K562 (cell line): ENCODE measurements at regions not wholly inside any gene's neighbourhood (a gene's known extent, or its start where the extent isn't known, plus 50 kb on each side); places are given as distances from the start of the nearest gene placed in this dataset.
A peak's percentile ranks its signal among the peaks of the same experiment; 100 is the strongest.

Experiments
- ATAC-seq: fragments of 200-7000 bp; cut with Tn5 transposase; 3 replicates; pipeline ENCODE4 v1.9.1; 2020; ENCODE audit warnings: moderate library complexity
- BruUV-seq: library from RNA; stranded (reverse); fragments of 400-500 nt; replicated peaks from 2 replicates; lab custom pipeline; 2021; lab: Mats Ljungman, UMichigan
- CTCF ChIA-PET: fragments of 300-600 bp; formaldehyde crosslinking; extraction: SDS; loops from one replicate; lab custom pipeline; 2021; ENCODE audit warnings: low intra/inter-chr PET ratio; lab: Yijun Ruan, JAX
- POLR2A ChIA-PET: fragments of 300-600, 350-650 bp; sonication (Branson Sonifier 250); formaldehyde crosslinking; extraction: SDS; loops from one replicate; lab custom pipeline; 2021; ENCODE audit warnings: antibody characterized with exemption, inconsistent platforms; lab: Yijun Ruan, JAX
- DNase-seq, 4 experiments: peaks; one replicate each; pipeline versions ENCODE4 v3.0.0 to v3.0.0-alpha.2; 2011 to 2018; ENCODE audit warnings: low spot score in 3 of 4, mixed read lengths in 3 of 4; ENCODE audit errors: extremely low read depth in 1 of 4
- FAIRE-seq: peaks from 2 replicates; lab custom pipeline; 2011; peaks lifted over from hg19 to GRCh38; lab: Jason Lieb, UNC
- H2AFZ ChIP-seq: 2 replicates; pipeline ENCODE4 v1.6.0; 2011; ENCODE audit warnings: low read depth, low read length, control low read depth, inconsistent platforms
- H3K27ac ChIP-seq: fragments of 200-600 bp; 3 replicates; pipeline ENCODE4 v1.8.0; 2011; ENCODE audit warnings: low read depth, mild to moderate bottlenecking, control low read depth, inconsistent platforms, low read length, moderate library complexity, mixed read lengths; ENCODE audit errors: extremely low read depth
- H3K27me3 ChIP-seq, 2 experiments: fragments of 300-600 bp in 1 of 2; 2 replicates in 1 of 2; 3 replicates in 1 of 2; pipeline versions ENCODE4 v1.6.0 to v1.8.0; 2011; ENCODE audit warnings: inconsistent platforms in 2 of 2, low read length in 2 of 2, mild to moderate bottlenecking in 1 of 2, mixed read lengths in 1 of 2, moderate library complexity in 1 of 2; ENCODE audit not compliant: control insufficient read depth in 2 of 2, insufficient read depth in 2 of 2
- H3K36me3 ChIP-seq: fragments of 300-600 bp; 3 replicates; pipeline ENCODE4 v1.8.0; 2011; ENCODE audit warnings: mild to moderate bottlenecking, low read length, inconsistent platforms; ENCODE audit not compliant: control insufficient read depth, insufficient read depth
- H3K4me1 ChIP-seq, 2 experiments: fragments of 200-600 bp in 1 of 2; replicated peaks in 1 of 2; 2 replicates in 1 of 2; 3 replicates in 1 of 2; pipeline versions ENCODE4 v1.5.1 to v1.8.0; 2011; ENCODE audit warnings: inconsistent platforms in 2 of 2, low read length in 2 of 2, mild to moderate bottlenecking in 1 of 2, mixed read lengths in 1 of 2, moderate library complexity in 1 of 2; ENCODE audit not compliant: control insufficient read depth in 2 of 2, insufficient read depth in 2 of 2
- H3K4me2 ChIP-seq: 2 replicates; pipeline ENCODE4 v1.6.1; 2011; ENCODE audit warnings: low read length, control low read depth, inconsistent platforms, mixed read lengths; ENCODE audit not compliant: insufficient read depth
- H3K4me3 ChIP-seq: fragments of 200-600 bp; sonication (generic), shearing (Covaris generic); 2 replicates; pipeline ENCODE4 v1.5.1; 2016; ENCODE audit warnings: control low read depth, inconsistent platforms
- H3K79me2 ChIP-seq: fragments of 200-600 bp; 3 replicates; pipeline ENCODE4 v1.8.0; 2011; ENCODE audit warnings: low read length, inconsistent platforms; ENCODE audit not compliant: control insufficient read depth, insufficient read depth
- H3K9ac ChIP-seq, 2 experiments: 2 replicates each; pipeline versions ENCODE4 v1.6.0 to v1.6.1; 2011; ENCODE audit warnings: low read depth in 2 of 2, low read length in 2 of 2, control low read depth in 1 of 2, inconsistent platforms in 1 of 2, mild to moderate bottlenecking in 1 of 2, mixed read lengths in 1 of 2; ENCODE audit not compliant: insufficient read depth in 1 of 2
- H3K9me1 ChIP-seq: one replicate; pipeline ENCODE4 v1.6.0; 2011; ENCODE audit warnings: inconsistent platforms, mild to moderate bottlenecking, low read length, moderate library complexity; ENCODE audit not compliant: control insufficient read depth, insufficient read depth
- H3K9me3 ChIP-seq: replicated peaks from 2 replicates; pipeline ENCODE4 v1.5.1; 2011; ENCODE audit warnings: low read depth, low read length, inconsistent platforms; ENCODE audit not compliant: control insufficient read depth, insufficient read depth
- H4K20me1 ChIP-seq: replicated peaks from 2 replicates; pipeline ENCODE4 v1.6.1; 2011; ENCODE audit warnings: low read length, inconsistent platforms, mixed read lengths; ENCODE audit not compliant: control insufficient read depth, insufficient read depth
- AFF1 ChIP-seq, 2 experiments: fragments of 450-650 bp; IDR thresholded peaks; 2 replicates each; pipeline ENCODE4 v1.6.1; 2018; ENCODE audit warnings: mild to moderate bottlenecking in 2 of 2, low read depth in 1 of 2; ENCODE audit not compliant: partially characterized antibody in 2 of 2
- BHLHE40 ChIP-seq: IDR thresholded peaks from 2 replicates; pipeline ENCODE4 v1.6.1; 2011; ENCODE audit warnings: low read length, improper control_type of control experiment
- NRF1 ChIP-seq, 2 experiments: fragments of 450-650 bp; IDR thresholded peaks in 1 of 2; conservative IDR thresholded peaks in 1 of 2; 2 replicates each; pipeline ENCODE4 v1.6.1; 2014; ENCODE audit warnings: mild to moderate bottlenecking in 2 of 2
- SMARCA5 ChIP-seq: fragments of 450-650 bp; IDR thresholded peaks from 2 replicates; pipeline ENCODE4 v1.6.1; 2016
- TRIM25 ChIP-seq: fragments of 450-650 bp; IDR thresholded peaks from 2 replicates; pipeline ENCODE4 v1.7.0; 2016; ENCODE audit warnings: borderline replicate concordance
- ZNF324 ChIP-seq: fragments of 250-450 bp; sonication (Bioruptor Pico); IDR thresholded peaks from 2 replicates; pipeline ENCODE4 v1.4.0; 2020; ENCODE audit warnings: mild to moderate bottlenecking
- ZNF778 ChIP-seq: fragments of 450-650 bp; formaldehyde crosslinking; IDR thresholded peaks from 2 replicates; pipeline ENCODE4 v1.4.0; 2020; ENCODE audit warnings: mild to moderate bottlenecking, moderate library complexity
- ZNF780A ChIP-seq: fragments of 250-450 bp; sonication (Bioruptor Pico); IDR thresholded peaks from 2 replicates; pipeline ENCODE4 v1.5.0; 2021; ENCODE audit warnings: mild to moderate bottlenecking
- WGBS: fragments of 100-300 bp; shearing (Covaris generic); methylation state at CpG from one replicate; pipeline ENCODE4 v1.1.6; 2016; ENCODE audit warnings: low coverage, mixed read lengths; ENCODE audit not compliant: insufficient coverage; ENCODE audit errors: missing lambda C conversion rate; 5-methylcytosine and 5-hydroxymethylcytosine counted together
- in situ Hi-C: fragments of 300-500 bp; cut with MboI; formaldehyde crosslinking; loops from 4 replicates; pipeline ENCODE4 v1.15.0; 2018; ENCODE audit warnings: inconsistent platforms, mixed read lengths
- intact Hi-C: fragments of 100-400 bp; cut with micrococcal nuclease; formaldehyde crosslinking; loops from 2 replicates; pipeline ENCODE4 v1.14.2; 2022
- TF ChIP-seq, protein P1 (sequence below): fragments of 450-650 bp; formaldehyde crosslinking; IDR thresholded peaks from 2 replicates; pipeline ENCODE4 v1.4.0; 2020; ENCODE audit warnings: mild to moderate bottlenecking, mixed read lengths

- Histone ChIP-seq H2AFZ (no peak overlapping the region), H3K27ac (no peak overlapping the region), H4K20me1 (no peaks in the 10 kb centered on the region)
- TF ChIP-seq TRIM25: no peak
- no peak for TF ChIP-seq ZNF324
- TF ChIP-seq, protein P1, sequence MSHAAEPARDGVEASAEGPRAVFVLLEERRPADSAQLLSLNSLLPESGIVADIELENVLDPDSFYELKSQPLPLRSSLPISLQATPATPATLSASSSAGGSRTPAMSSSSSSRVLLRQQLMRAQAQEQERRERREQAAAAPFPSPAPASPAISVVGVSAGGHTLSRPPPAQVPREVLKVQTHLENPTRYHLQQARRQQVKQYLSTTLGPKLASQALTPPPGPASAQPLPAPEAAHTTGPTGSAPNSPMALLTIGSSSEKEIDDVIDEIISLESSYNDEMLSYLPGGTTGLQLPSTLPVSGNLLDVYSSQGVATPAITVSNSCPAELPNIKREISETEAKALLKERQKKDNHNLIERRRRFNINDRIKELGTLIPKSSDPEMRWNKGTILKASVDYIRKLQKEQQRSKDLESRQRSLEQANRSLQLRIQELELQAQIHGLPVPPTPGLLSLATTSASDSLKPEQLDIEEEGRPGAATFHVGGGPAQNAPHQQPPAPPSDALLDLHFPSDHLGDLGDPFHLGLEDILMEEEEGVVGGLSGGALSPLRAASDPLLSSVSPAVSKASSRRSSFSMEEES (CRISPR knock-in tag): peak; percentile 43
- TF ChIP-seq ZNF780A (CRISPR knock-in tag): no peak
- no peak for TF ChIP-seq NRF1 (conservative IDR thresholded peaks at IDR 0.05 in 1 of 2, IDR thresholded peaks at IDR 0.05 in 1 of 2)
- TF ChIP-seq SMARCA5: no peak
- TF ChIP-seq ZNF778 (CRISPR knock-in tag): no peak
- TF ChIP-seq BHLHE40: no peak
- no peak for TF ChIP-seq AFF1 (IDR thresholded peaks at IDR 0.05; ENCODE audit: low read depth in 1 of 2, partially characterized antibody in 2 of 2)
- TF ChIP-seq, all 486 proteins: peak for 1
- Histone ChIP-seq H3K27me3 (no peaks in the 10 kb centered on the region), H3K4me3 (no peak overlapping the region), H3K4me1 (no peaks in the 10 kb centered on the region), H3K36me3 (no peaks in the 10 kb centered on the region), H3K79me2 (no peaks in the 10 kb centered on the region), H3K9me3 (no peaks in the 10 kb centered on the region), H3K9ac (no peak overlapping the region), H3K9me1 (no peaks in the 10 kb centered on the region), H3K4me2 (no peak overlapping the region)
- intact Hi-C loops (no loop called here), in situ Hi-C loops (no loop called here)
- ChIA-PET POLR2A (interaction anchor here (0.5 to 0.9 kb wide), 2 partner anchors 17 to 200 kb away, joined by 3 read pairs; no protein-coding TSS in a partner anchor), CTCF (no interaction called here)
- FAIRE-seq (no peak), DNase-seq (no peak), ATAC-seq (no peak)
- WGBS: 5% methylated on average over 5 of the region's 5 CpGs
- BruUV-seq: no TSS peak
These were observed 180.6 kb upstream of the AGR3 start for GRCh38 chr7:17062151-17063044.
